Stimulated activated CD8-positive, alpha-beta memory T cell treated with anti-CD3 and anti-CD28 coated beads, Interleukin-7, amount 100 ng/mL, for 24 hours (primary cell): ENCODE measurements at regions not wholly inside any gene's neighbourhood (a gene's known extent, or its start where the extent isn't known, plus 50 kb on each side); places are given as distances from the start of the nearest gene placed in this dataset.

Experiments used
- DNase-seq: peaks from one replicate; pipeline ENCODE4 v3.0.0-alpha.2; 2020; ENCODE audit warnings: low read depth

- no peak for DNase-seq
These were observed 933.5 kb downstream of the BRD1 start for GRCh38 chr22:48894064-48894671.

GRCh38 chr22:48893288-48894063, 934.2 kb downstream of the BRD1 start:
- DNase-seq, result no peak

- no peak for DNase-seq
These were observed 934.9 kb downstream of the BRD1 start for GRCh38 chr22:48892578-48893287.

GRCh38 chr22:48891688-48892577, 935.7 kb downstream of the BRD1 start:
- no peak for DNase-seq

GRCh38 chr22:48890693-48891554, 936.7 kb downstream of the BRD1 start:
- no peak for DNase-seq

- no peak for DNase-seq
These were observed 937.6 kb downstream of the BRD1 start for GRCh38 chr22:48889887-48890692.

- no peak for DNase-seq
These were observed 938.4 kb downstream of the BRD1 start for GRCh38 chr22:48889209-48889830.

- no peak for DNase-seq
These were observed 939.0 kb downstream of the BRD1 start for GRCh38 chr22:48888466-48889208.

- no peak for DNase-seq
These were observed 940.0 kb downstream of the BRD1 start for GRCh38 chr22:48887394-48888332.

GRCh38 chr22:48886604-48887393, 940.9 kb downstream of the BRD1 start:
- no peak for DNase-seq

GRCh38 chr22:48885919-48886305, 941.8 kb downstream of the BRD1 start:
- no peak for DNase-seq

GRCh38 chr22:48885271-48885918, 942.3 kb downstream of the BRD1 start:
- DNase-seq, result no peak

GRCh38 chr22:48884786-48885185, 942.9 kb downstream of the BRD1 start:
- DNase-seq, result no peak

GRCh38 chr22:48884324-48884723, 943.3 kb downstream of the BRD1 start:
- no peak for DNase-seq

GRCh38 chr22:48883211-48883960, 944.3 kb downstream of the BRD1 start:
- DNase-seq, result no peak
